Aorta (tissue), 5 donors: ENCODE measurements at regions not wholly inside any gene's neighbourhood (a gene's known extent, or its start where the extent isn't known, plus 50 kb on each side); places are given as distances from the start of the nearest gene placed in this dataset.
"Not testable (repeated sequence)": the region's sequence is repeated elsewhere in the genome, so short reads cannot be mapped to it uniquely, and the experiment has no call there.

ENCODE experiments used
- ATAC-seq: fragments of 200-7000 bp; cut with Tn5 transposase; one replicate; pipeline ENCODE4 v1.9.1; 2022; ENCODE audit warnings: moderate library complexity; ENCODE audit not compliant: low FRiP score
- DNase-seq, 2 donors: peaks; one replicate each; pipeline ENCODE4 v3.0.0-alpha.2; 2020
- H3K27ac ChIP-seq, 2 donors: one replicate each; pipeline ENCODE4 v1.5.1; 2013; ENCODE audit warnings: low read length in 2 of 2, mild to moderate bottlenecking in 2 of 2, moderate library complexity in 2 of 2, control low read depth in 1 of 2, inconsistent platforms in 1 of 2, low read depth in 1 of 2
- H3K27me3 ChIP-seq, 2 donors: one replicate each; pipeline ENCODE4 v1.6.1; 2013; ENCODE audit warnings: control low read depth in 1 of 2, low read length in 1 of 2, mild to moderate bottlenecking in 1 of 2, moderate library complexity in 1 of 2; ENCODE audit not compliant: insufficient read depth in 2 of 2, control insufficient read depth in 1 of 2
- H3K36me3 ChIP-seq, 2 donors: one replicate each; pipeline ENCODE4 v1.6.1; 2013; ENCODE audit warnings: control low read depth in 1 of 2, low read length in 1 of 2, mild to moderate bottlenecking in 1 of 2; ENCODE audit not compliant: insufficient read depth in 2 of 2, control insufficient read depth in 1 of 2
- H3K4me1 ChIP-seq, 2 donors: one replicate each; pipeline ENCODE4 v1.6.1; 2013; ENCODE audit warnings: low read length in 2 of 2, control low read depth in 1 of 2, mild to moderate bottlenecking in 1 of 2, moderate library complexity in 1 of 2; ENCODE audit not compliant: insufficient read depth in 2 of 2, control insufficient read depth in 1 of 2
- H3K4me3 ChIP-seq, 2 donors: one replicate each; pipeline ENCODE4 v1.5.1; 2013; ENCODE audit warnings: low read length in 2 of 2, control low read depth in 1 of 2, mild to moderate bottlenecking in 1 of 2
- H3K9me3 ChIP-seq: one replicate; pipeline ENCODE4 v1.6.1; 2013; ENCODE audit warnings: mild to moderate bottlenecking, low read length; ENCODE audit not compliant: control insufficient read depth
- WGBS, 2 donors: extraction: QIAGEN DNeasy Blood & Tissue Kit; methylation state at CpG; one replicate each; pipeline ENCODE4 v1.1.7; 2013; 5-methylcytosine and 5-hydroxymethylcytosine counted together
- intact Hi-C, 2 donors: fragments of 100-400 bp; cut with DNase I; formaldehyde crosslinking; loops; one replicate each; pipeline versions ENCODE4 v1.14.2 to v1.15.0; 2022
- donor health status: healthy with polysubstance abuse.
- donor health status: Bipolar disorder and iron deficiency.
- donor health status: DM: no; HTN: no; CAD: no.
- donor health status: DM: no; HTN: no; CAD: no.
- donor health status: DM: yes; HTN: yes; CAD: no.

- intact Hi-C loops, H3K9me3 ChIP-seq, H3K27ac ChIP-seq, H3K36me3 ChIP-seq, H3K4me3 ChIP-seq, ATAC-seq, DNase-seq, H3K27me3 ChIP-seq, H3K4me1 ChIP-seq: not testable (repeated sequence)
- 85 to 88% methylated on average over 6 of the region's 6 CpGs for WGBS, 2 donors
Observed at GRCh38 chr14:28641189-28641588, 125.4 kb upstream of the FOXG1 start.

DNA sequence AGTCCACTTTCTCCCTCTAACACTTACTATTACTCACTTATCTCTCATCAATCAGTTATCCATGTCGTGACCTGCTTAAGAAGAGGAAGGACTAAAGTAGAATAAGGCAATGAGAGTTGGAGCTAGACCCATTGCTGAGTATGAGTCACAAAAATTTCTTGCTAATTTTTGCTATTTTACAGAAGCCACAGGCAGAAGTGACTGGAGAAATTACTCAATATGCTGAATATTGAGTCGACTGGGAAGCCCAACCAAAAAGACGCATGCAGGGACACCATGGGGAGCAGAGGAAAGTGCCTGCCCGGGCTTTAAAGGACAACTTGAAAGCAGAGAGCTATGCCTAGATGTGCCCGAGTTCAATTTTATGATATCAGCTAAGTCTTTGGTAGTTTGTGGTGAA is 115.4 kb upstream of the FOXG1 start:
- 68 to 75% methylated on average over 5 of the region's 5 CpGs for WGBS, 2 donors
- no peaks in the 10 kb centered on the region for H3K4me1 ChIP-seq
- no peaks in the 10 kb centered on the region for H3K36me3 ChIP-seq
- no peak overlapping the region for H3K27ac ChIP-seq
- DNase-seq (no peak), ATAC-seq (no peak)
- no peaks in the 10 kb centered on the region for H3K27me3 ChIP-seq
- intact Hi-C loops: no loop called here
- H3K4me3 ChIP-seq: no peak overlapping the region
- no peaks in the 10 kb centered on the region for H3K9me3 ChIP-seq

GRCh38 chr14:28652782-28653181 is 113.8 kb upstream of the FOXG1 start:
- H3K4me1 ChIP-seq: no peaks in the 10 kb centered on the region
- intact Hi-C loops: no loop called here
- H3K27ac ChIP-seq: no peak overlapping the region
- no peak overlapping the region for H3K4me3 ChIP-seq
- 28 to 29% methylated on average over 2 of the region's 2 CpGs for WGBS, 2 donors
- no peaks in the 10 kb centered on the region for H3K36me3 ChIP-seq
- ATAC-seq: no peak
- DNase-seq: no peak
- H3K27me3 ChIP-seq: no peaks in the 10 kb centered on the region
- no peaks in the 10 kb centered on the region for H3K9me3 ChIP-seq

DNA sequence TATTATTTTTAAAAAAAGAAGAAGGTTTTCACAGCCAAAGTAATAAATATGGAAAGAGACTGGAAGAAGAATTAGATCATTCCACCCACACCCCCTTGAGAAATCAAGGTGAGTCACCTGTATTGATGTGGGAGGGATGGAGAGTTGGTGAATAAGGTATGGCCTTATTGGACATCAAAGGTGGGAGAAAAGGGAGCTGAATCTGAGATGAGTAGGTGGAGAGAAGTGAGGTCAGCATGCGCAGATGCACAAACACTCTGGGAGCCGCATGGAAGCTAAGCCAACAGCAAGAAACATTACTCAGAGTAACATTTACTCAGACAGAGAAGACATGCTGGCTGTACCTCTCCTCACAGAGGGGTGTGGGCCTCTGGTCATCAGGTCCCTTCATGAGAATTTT is 113.1 kb upstream of the FOXG1 start:
- Histone ChIP-seq H3K9me3 (no peaks in the 10 kb centered on the region), H3K27ac (no peak overlapping the region), H3K4me3 (no peak overlapping the region), H3K27me3 (no peaks in the 10 kb centered on the region), H3K4me1 (no peaks in the 10 kb centered on the region), H3K36me3 (no peaks in the 10 kb centered on the region)
- intact Hi-C loops: no loop called here
- ATAC-seq: no peak
- 77 to 90% methylated on average over 2 of the region's 2 CpGs for WGBS, 2 donors
- DNase-seq: no peak

DNA sequence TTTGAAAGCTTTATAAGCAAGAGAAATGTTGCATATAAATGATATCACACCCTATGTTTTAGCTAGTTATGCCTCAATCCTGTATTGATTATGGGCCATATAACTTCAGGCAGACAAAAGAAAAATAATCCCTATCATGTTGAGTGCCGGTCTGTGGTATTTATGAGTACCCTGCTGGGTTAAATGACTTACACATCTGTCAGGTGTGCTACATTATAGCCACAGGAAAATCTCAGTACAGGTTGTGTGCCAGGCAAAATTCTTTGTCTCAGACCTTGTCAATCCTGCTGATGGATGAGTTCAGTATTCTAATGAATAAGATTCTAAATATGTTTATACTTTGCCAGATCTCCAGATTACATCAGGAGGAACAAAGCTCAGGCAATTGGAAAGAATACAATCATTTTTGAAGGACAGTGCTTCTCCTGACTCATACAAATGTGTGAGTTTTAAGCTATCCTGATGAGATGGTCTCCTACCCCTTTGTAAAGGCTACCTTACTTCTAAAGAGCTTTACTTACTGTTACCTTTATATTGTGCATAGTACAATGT is 109.8 kb upstream of the FOXG1 start:
- Histone ChIP-seq H3K27ac (no peak overlapping the region), H3K27me3 (no peaks in the 10 kb centered on the region), H3K9me3 (no peaks in the 10 kb centered on the region), H3K4me3 (no peak overlapping the region), H3K36me3 (no peaks in the 10 kb centered on the region), H3K4me1 (no peaks in the 10 kb centered on the region)
- ATAC-seq: no peak
- intact Hi-C loops: no loop called here
- DNase-seq: no peak
- 50 to 61% methylated on average over 1 of the region's 1 CpG for WGBS, 2 donors

DNA sequence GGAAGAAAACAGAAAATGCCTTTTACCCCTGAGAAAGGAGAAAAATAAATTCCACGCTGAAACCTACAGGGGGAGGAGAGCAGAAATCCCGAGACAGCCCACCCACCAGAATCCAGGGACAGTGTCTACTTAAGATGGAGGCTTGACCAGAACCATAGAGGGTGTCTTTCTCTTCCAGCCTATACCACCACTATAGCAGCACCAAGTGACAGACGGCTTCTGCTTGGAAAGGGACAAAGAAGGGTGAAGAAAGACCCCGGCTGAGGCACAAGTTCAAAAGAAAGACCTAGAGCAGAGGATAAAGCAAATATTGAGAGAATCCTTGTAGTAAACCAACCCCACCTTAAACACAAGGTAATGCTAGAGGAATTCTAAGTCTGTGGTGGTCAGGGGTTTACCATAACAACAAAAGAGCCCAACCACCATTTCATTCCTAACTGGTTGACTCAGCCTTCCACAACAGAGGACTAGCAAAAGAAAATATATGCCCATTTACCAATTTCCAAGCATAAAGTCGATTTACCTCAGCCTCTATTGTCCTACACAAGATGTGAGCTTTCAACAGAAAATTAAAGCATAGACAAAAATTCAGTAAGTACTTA is 105.3 kb upstream of the FOXG1 start:
- WGBS, 2 donors: 16 to 19% methylated on average over 5 of the region's 5 CpGs
- ATAC-seq (no peak), DNase-seq (no peak)
- Histone ChIP-seq H3K27me3 (no peaks in the 10 kb centered on the region), H3K9me3 (no peaks in the 10 kb centered on the region), H3K36me3 (no peaks in the 10 kb centered on the region), H3K4me1 (no peaks in the 10 kb centered on the region), H3K27ac (no peak overlapping the region), H3K4me3 (no peak overlapping the region)
- intact Hi-C loops: no loop called here

DNA sequence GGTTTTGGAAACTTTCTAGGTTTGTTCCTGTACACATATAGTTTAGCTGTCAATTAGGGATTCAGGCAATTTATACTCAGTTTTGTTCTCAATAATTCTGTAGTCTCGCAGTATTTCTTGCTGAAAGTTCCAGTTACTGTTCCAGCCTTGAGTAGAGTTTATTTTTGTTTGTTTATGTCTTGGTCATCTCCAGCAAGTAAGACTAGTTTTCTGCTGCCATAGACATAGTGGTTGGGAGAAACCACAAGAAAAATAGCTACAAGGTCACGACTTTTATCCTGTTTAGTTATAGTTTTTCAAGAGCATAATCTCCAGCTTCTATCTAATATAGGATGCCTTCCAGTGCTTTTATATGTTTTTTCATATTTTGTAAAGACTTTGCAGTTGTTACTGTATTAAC is 99.6 kb upstream of the FOXG1 start:
- Histone ChIP-seq H3K9me3 (no peaks in the 10 kb centered on the region), H3K4me3 (no peak overlapping the region), H3K27ac (no peak overlapping the region), H3K27me3 (no peaks in the 10 kb centered on the region), H3K36me3 (no peaks in the 10 kb centered on the region), H3K4me1 (no peaks in the 10 kb centered on the region)
- ATAC-seq: no peak
- DNase-seq: no peak
- intact Hi-C loops: no loop called here
- whole genome bisulfite sequencing, 2 donors: 63 to 66% methylated on average over 2 of the region's 2 CpGs

DNA sequence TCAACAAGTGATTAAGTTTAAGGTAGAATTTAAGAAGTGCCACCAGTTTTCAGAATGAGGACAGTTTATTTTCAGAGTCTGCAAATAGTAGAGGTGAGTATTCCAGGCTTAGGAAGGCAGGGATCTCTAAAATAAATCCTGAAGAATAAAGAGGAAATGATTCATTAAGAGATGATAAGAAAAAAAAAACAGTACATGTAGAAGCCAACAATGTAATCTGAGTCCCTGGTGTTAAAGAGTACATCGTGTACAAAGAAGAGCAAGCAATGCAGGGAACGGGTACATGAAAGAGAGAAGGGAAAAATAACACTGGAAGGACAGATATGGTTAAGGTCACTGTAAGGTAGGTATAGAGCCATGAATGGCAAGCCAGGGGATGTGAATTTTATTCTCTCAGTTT is 95.2 kb upstream of the FOXG1 start:
- 37 to 57% methylated on average over 2 of the region's 2 CpGs for WGBS, 2 donors
- Histone ChIP-seq H3K27ac (no peak overlapping the region), H3K9me3 (no peaks in the 10 kb centered on the region), H3K27me3 (no peaks in the 10 kb centered on the region), H3K4me1 (no peaks in the 10 kb centered on the region), H3K4me3 (no peak overlapping the region), H3K36me3 (no peaks in the 10 kb centered on the region)
- intact Hi-C loops: no loop called here
- no peak for ATAC-seq
- no peak for DNase-seq

- WGBS, 2 donors: 75 to 77% methylated on average over 4 of the region's 4 CpGs
- no peak for DNase-seq
- Histone ChIP-seq H3K4me3 (no peak overlapping the region), H3K36me3 (no peaks in the 10 kb centered on the region), H3K9me3 (no peaks in the 10 kb centered on the region), H3K4me1 (no peaks in the 10 kb centered on the region), H3K27me3 (no peaks in the 10 kb centered on the region), H3K27ac (no peak overlapping the region)
- ATAC-seq: no peak
- intact Hi-C loops: no loop called here
Observed at GRCh38 chr14:28673056-28673455, 93.5 kb upstream of the FOXG1 start.
